ENCODE measurements at regions not wholly inside any gene's neighbourhood (a gene's known extent, or its start where the extent isn't known, plus 50 kb on each side); places are given as distances from the start of the nearest gene placed in this dataset.
A peak's percentile ranks its signal among the peaks of the same experiment; 100 is the strongest.
"Not testable (repeated sequence)": the region's sequence is repeated elsewhere in the genome, so short reads cannot be mapped to it uniquely, and the experiment has no call there.

DNA sequence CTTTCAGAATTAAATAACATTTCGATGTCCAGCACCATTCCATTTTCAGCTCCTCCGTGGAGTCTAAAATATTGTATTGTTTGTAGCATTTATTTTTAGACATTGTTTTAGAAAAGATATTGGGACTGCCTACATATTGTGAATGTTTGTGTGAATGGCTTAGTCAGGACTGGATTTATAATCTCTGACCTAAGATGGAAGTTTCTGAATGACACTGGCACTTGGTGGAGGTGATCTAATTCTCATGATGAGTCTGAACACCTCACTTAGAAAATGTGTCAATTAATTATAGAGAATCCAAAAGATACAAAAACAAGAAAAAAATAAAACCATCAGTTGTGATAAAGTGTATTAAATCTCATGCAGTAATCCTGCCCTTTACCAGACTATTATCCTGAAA lies 60.8 kb upstream of the HBS1L start:
- peak overlapping the region in 1 of 2 donors; percentile 75 for H3K27ac ChIP-seq (ENCODE audit: low read depth in 1 of 2, low read length in 1 of 2)
- H3K27me3 ChIP-seq (ENCODE audit: control insufficient read depth in 2 of 2, insufficient read depth in 1 of 2, low read length in 1 of 2) = no peaks in the 10 kb centered on the region
- H3K9me3 ChIP-seq (ENCODE audit: control insufficient read depth in 2 of 2, insufficient read depth in 1 of 2, low read length in 1 of 2) = no peaks in the 10 kb centered on the region
- H3K4me1 ChIP-seq (ENCODE audit: control insufficient read depth in 2 of 2, insufficient read depth in 2 of 2, low read length in 2 of 2) = peaks cover 21 to 28% of the 10 kb centered on the region in 2 donors
- WGBS = 98% methylated on average over 2 of the region's 2 CpGs
- DNase-seq (ENCODE audit: low read depth in 6 of 9, low spot score in 9 of 9) = no peak
- no peaks in the 10 kb centered on the region for H3K36me3 ChIP-seq (ENCODE audit: control insufficient read depth in 2 of 2, insufficient read depth in 2 of 2, low read length in 1 of 2)
- H3K4me3 ChIP-seq (ENCODE audit: low read length in 2 of 2) = no peak overlapping the region

GRCh38 chr6:135114355-135115145 lies 59.9 kb upstream of the HBS1L start:
- Histone ChIP-seq H3K27me3 (ENCODE audit: control insufficient read depth in 2 of 2, insufficient read depth in 1 of 2, low read length in 1 of 2) (no peaks in the 10 kb centered on the region), H3K27ac (ENCODE audit: low read depth in 1 of 2, low read length in 1 of 2) (no peak overlapping the region), H3K4me1 (ENCODE audit: control insufficient read depth in 2 of 2, insufficient read depth in 2 of 2, low read length in 2 of 2) (peaks cover 21 to 31% of the 10 kb centered on the region in 2 donors), H3K9me3 (ENCODE audit: control insufficient read depth in 2 of 2, insufficient read depth in 1 of 2, low read length in 1 of 2) (no peaks in the 10 kb centered on the region), H3K4me3 (ENCODE audit: low read length in 2 of 2) (no peak overlapping the region), H3K36me3 (ENCODE audit: control insufficient read depth in 2 of 2, insufficient read depth in 2 of 2, low read length in 1 of 2) (no peaks in the 10 kb centered on the region)
- WGBS = 93% methylated on average over 11 of the region's 11 CpGs
- DNase-seq (ENCODE audit: low read depth in 6 of 9, low spot score in 9 of 9) = no peak

- 95% methylated on average over 2 of the region's 2 CpGs for WGBS
- Histone ChIP-seq H3K4me1 (ENCODE audit: control insufficient read depth in 2 of 2, insufficient read depth in 2 of 2, low read length in 2 of 2) (peaks cover 21 to 31% of the 10 kb centered on the region in 2 donors), H3K27ac (ENCODE audit: low read depth in 1 of 2, low read length in 1 of 2) (no peak overlapping the region), H3K9me3 (ENCODE audit: control insufficient read depth in 2 of 2, insufficient read depth in 1 of 2, low read length in 1 of 2) (no peaks in the 10 kb centered on the region), H3K36me3 (ENCODE audit: control insufficient read depth in 2 of 2, insufficient read depth in 2 of 2, low read length in 1 of 2) (no peaks in the 10 kb centered on the region), H3K4me3 (ENCODE audit: low read length in 2 of 2) (no peak overlapping the region), H3K27me3 (ENCODE audit: control insufficient read depth in 2 of 2, insufficient read depth in 1 of 2, low read length in 1 of 2) (no peaks in the 10 kb centered on the region)
- no peak for DNase-seq (ENCODE audit: low read depth in 6 of 9, low spot score in 9 of 9)
Measured at GRCh38 chr6:135113860-135114259, 59.2 kb upstream of the HBS1L start.

- H3K4me3 ChIP-seq (ENCODE audit: low read length in 2 of 2); H3K27ac ChIP-seq (ENCODE audit: low read depth in 1 of 2, low read length in 1 of 2); H3K36me3 ChIP-seq (ENCODE audit: control insufficient read depth in 2 of 2, insufficient read depth in 2 of 2, low read length in 1 of 2); H3K9me3 ChIP-seq (ENCODE audit: control insufficient read depth in 2 of 2, insufficient read depth in 1 of 2, low read length in 1 of 2); H3K27me3 ChIP-seq (ENCODE audit: control insufficient read depth in 2 of 2, insufficient read depth in 1 of 2, low read length in 1 of 2); DNase-seq (ENCODE audit: low read depth in 6 of 9, low spot score in 9 of 9): not testable (repeated sequence)
- H3K4me1 ChIP-seq (ENCODE audit: control insufficient read depth in 2 of 2, insufficient read depth in 2 of 2, low read length in 2 of 2) = peaks cover 17 to 23% of the 10 kb centered on the region in 2 donors
- WGBS = 96% methylated on average over 1 of the region's 1 CpG
Measured at GRCh38 chr6:135112951-135113350, 58.3 kb upstream of the HBS1L start.

DNA sequence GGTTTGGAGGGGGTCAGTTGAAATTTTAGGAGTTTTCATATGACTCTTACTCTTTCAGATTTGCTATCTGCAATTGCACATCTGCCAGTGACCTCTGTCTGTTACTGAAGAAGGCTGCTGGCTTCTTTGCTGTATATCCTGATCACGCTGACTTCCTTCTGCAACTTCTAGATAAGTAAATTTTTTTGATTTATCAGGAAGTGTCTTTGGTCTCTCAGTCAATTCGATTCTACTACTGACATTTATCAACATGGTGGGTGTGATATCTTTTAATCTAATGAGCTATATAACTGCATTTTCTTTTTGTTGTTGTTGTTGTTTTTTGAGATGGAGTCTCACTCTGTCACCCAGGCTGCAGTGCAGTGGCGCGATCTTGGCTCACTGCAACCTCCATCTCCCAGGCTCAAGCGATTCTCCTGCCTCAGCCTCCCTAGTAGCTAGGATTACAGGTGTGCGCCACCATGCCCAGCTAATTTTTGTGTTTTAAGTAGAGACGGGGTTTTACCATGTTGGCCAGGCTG lies 55.7 kb upstream of the HBS1L start:
- not testable (repeated sequence) for H3K9me3 ChIP-seq (ENCODE audit: control insufficient read depth in 2 of 2, insufficient read depth in 1 of 2, low read length in 1 of 2); H3K4me1 ChIP-seq (ENCODE audit: control insufficient read depth in 2 of 2, insufficient read depth in 2 of 2, low read length in 2 of 2); H3K27ac ChIP-seq (ENCODE audit: low read depth in 1 of 2, low read length in 1 of 2); DNase-seq (ENCODE audit: low read depth in 6 of 9, low spot score in 9 of 9); H3K4me3 ChIP-seq (ENCODE audit: low read length in 2 of 2); H3K36me3 ChIP-seq (ENCODE audit: control insufficient read depth in 2 of 2, insufficient read depth in 2 of 2, low read length in 1 of 2); H3K27me3 ChIP-seq (ENCODE audit: control insufficient read depth in 2 of 2, insufficient read depth in 1 of 2, low read length in 1 of 2)
- WGBS = 67% methylated on average over 7 of the region's 7 CpGs

GRCh38 chr6:135109761-135110160 lies 55.1 kb upstream of the HBS1L start:
- WGBS = 94% methylated on average over 3 of the region's 3 CpGs
- Histone ChIP-seq H3K27me3 (ENCODE audit: control insufficient read depth in 2 of 2, insufficient read depth in 1 of 2, low read length in 1 of 2) (no peaks in the 10 kb centered on the region), H3K9me3 (ENCODE audit: control insufficient read depth in 2 of 2, insufficient read depth in 1 of 2, low read length in 1 of 2) (no peaks in the 10 kb centered on the region), H3K27ac (ENCODE audit: low read depth in 1 of 2, low read length in 1 of 2) (no peak overlapping the region), H3K36me3 (ENCODE audit: control insufficient read depth in 2 of 2, insufficient read depth in 2 of 2, low read length in 1 of 2) (no peaks in the 10 kb centered on the region), H3K4me1 (ENCODE audit: control insufficient read depth in 2 of 2, insufficient read depth in 2 of 2, low read length in 2 of 2) (peaks cover 2 to 8% of the 10 kb centered on the region in 2 donors), H3K4me3 (ENCODE audit: low read length in 2 of 2) (no peak overlapping the region)
- no peak for DNase-seq (ENCODE audit: low read depth in 6 of 9, low spot score in 9 of 9)

DNA sequence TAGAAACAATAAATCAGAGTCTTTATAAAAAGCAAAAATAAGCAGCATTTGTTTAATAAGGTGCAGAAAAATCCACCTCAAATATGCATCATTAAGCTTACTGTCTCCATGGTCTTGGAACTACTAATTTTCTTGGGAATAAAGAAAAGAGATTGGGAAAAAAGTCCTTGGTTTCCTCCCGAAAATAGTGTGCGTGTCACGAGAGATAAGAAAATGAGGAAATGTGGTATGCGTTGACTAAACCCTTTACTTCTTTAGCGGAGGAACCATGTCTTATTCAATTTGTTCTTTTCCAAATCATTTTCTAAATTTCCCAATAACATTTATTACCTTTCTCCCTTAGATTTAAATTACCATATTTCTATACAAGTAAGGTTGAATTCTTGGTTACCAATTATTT lies 54.1 kb upstream of the HBS1L start:
- 95% methylated on average over 5 of the region's 5 CpGs for WGBS
- no peak overlapping the region for H3K4me3 ChIP-seq (ENCODE audit: low read length in 2 of 2)

GRCh38 chr6:135106611-135107010 lies 52.0 kb upstream of the HBS1L start:
- Histone ChIP-seq H3K27me3 (ENCODE audit: control insufficient read depth in 2 of 2, insufficient read depth in 1 of 2, low read length in 1 of 2) (no peaks in the 10 kb centered on the region), H3K4me1 (ENCODE audit: control insufficient read depth in 2 of 2, insufficient read depth in 2 of 2, low read length in 2 of 2) (peaks cover 13 to 28% of the 10 kb centered on the region in 2 donors), H3K36me3 (ENCODE audit: control insufficient read depth in 2 of 2, insufficient read depth in 2 of 2, low read length in 1 of 2) (no peaks in the 10 kb centered on the region), H3K9me3 (ENCODE audit: control insufficient read depth in 2 of 2, insufficient read depth in 1 of 2, low read length in 1 of 2) (no peaks in the 10 kb centered on the region), H3K4me3 (ENCODE audit: low read length in 2 of 2) (no peak overlapping the region), H3K27ac (ENCODE audit: low read depth in 1 of 2, low read length in 1 of 2) (no peak overlapping the region)
- WGBS = 96% methylated on average over 11 of the region's 11 CpGs
- DNase-seq (ENCODE audit: low read depth in 6 of 9, low spot score in 9 of 9) = no peak

More for the DNA sequence above, 54.1 kb upstream of the HBS1L start:
- H3K4me1 ChIP-seq (ENCODE audit: control insufficient read depth in 2 of 2, insufficient read depth in 2 of 2, low read length in 2 of 2) = peaks cover 11 to 17% of the 10 kb centered on the region in 2 donors
- H3K27me3 ChIP-seq (ENCODE audit: control insufficient read depth in 2 of 2, insufficient read depth in 1 of 2, low read length in 1 of 2) = no peaks in the 10 kb centered on the region
- no peaks in the 10 kb centered on the region for H3K9me3 ChIP-seq (ENCODE audit: control insufficient read depth in 2 of 2, insufficient read depth in 1 of 2, low read length in 1 of 2)
- no peaks in the 10 kb centered on the region for H3K36me3 ChIP-seq (ENCODE audit: control insufficient read depth in 2 of 2, insufficient read depth in 2 of 2, low read length in 1 of 2)
- no peak overlapping the region for H3K27ac ChIP-seq (ENCODE audit: low read depth in 1 of 2, low read length in 1 of 2)
- no peak for DNase-seq (ENCODE audit: low read depth in 6 of 9, low spot score in 9 of 9)

DNA sequence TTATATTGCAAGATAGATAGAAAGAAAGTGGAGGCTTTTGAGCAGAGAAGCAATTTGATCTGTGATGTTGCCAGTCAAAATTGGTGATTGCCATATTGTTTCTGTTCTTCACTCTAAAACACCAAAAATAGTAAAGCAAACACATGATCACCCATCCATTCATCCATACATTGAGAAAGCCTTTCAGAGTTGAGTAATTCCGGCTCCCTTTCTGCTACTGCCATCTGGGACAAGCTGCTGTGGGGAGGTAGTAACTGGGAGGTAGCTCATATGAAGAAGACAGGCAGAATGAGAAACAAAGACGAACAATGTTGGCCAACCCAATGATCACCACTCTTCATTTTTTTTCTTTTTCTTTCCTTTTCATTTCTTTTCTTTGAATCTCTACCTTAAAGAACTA lies 51.1 kb upstream of the HBS1L start:
- Histone ChIP-seq H3K4me1 (ENCODE audit: control insufficient read depth in 2 of 2, insufficient read depth in 2 of 2, low read length in 2 of 2) (peaks cover 16 to 36% of the 10 kb centered on the region in 2 donors), H3K36me3 (ENCODE audit: control insufficient read depth in 2 of 2, insufficient read depth in 2 of 2, low read length in 1 of 2) (no peaks in the 10 kb centered on the region), H3K27ac (ENCODE audit: low read depth in 1 of 2, low read length in 1 of 2) (no peak overlapping the region), H3K27me3 (ENCODE audit: control insufficient read depth in 2 of 2, insufficient read depth in 1 of 2, low read length in 1 of 2) (no peaks in the 10 kb centered on the region), H3K9me3 (ENCODE audit: control insufficient read depth in 2 of 2, insufficient read depth in 1 of 2, low read length in 1 of 2) (peaks cover 0 to 3% of the 10 kb centered on the region in 2 donors), H3K4me3 (ENCODE audit: low read length in 2 of 2) (no peak overlapping the region)
- DNase-seq (ENCODE audit: low read depth in 6 of 9, low spot score in 9 of 9) = no peak
- WGBS = 94% methylated on average over 2 of the region's 2 CpGs

Measured in thymus (tissue), 11 donors.